ENCODE measurements at regions not wholly inside any gene's neighbourhood (a gene's known extent, or its start where the extent isn't known, plus 50 kb on each side); places are given as distances from the start of the nearest gene placed in this dataset.
"Not testable (repeated sequence)": the region's sequence is repeated elsewhere in the genome, so short reads cannot be mapped to it uniquely, and the experiment has no call there.

DNA sequence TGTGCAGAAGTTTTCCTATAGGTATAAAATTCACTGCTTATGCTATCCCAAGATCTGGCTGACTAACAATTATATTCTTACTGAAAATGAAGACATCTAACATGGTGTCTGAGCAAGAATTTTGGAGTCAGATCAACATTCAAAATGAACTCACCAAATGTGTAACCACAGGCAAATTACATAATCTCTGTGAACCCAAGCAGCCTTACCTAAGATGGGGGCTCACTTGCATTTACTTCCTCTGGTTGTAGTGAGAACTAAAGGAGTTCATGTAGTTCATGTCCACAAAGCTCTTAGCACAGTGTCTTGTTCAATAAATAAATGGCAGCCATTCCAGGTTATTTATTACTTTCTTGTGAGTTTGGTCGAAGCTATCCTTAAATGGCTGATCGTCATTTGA, 163.9 kb upstream of the LCORL start:
- no peak for DNase-seq (ENCODE audit: low read depth in 2 of 3, low spot score in 2 of 3)

DNA sequence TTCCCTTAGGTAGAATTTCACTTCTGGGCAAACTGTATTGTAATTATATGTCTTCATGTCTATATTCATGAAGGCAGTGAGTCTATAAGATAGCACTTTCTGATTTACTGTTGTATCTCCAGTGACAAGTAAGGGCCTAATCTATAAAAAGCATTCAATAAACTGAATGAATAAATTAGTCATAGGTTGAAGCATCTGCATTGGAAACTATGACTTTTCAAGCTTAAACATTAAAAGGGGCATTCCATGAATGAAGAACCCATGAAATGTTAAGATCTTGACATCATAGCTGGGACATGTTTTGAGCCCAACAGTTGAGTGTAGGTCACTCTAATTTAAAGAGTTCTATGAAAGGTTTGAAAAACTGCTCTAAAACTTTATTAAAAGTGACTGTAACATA, 159.3 kb upstream of the LCORL start:
- DNase-seq (ENCODE audit: low read depth in 2 of 3, low spot score in 2 of 3): no peak

DNA sequence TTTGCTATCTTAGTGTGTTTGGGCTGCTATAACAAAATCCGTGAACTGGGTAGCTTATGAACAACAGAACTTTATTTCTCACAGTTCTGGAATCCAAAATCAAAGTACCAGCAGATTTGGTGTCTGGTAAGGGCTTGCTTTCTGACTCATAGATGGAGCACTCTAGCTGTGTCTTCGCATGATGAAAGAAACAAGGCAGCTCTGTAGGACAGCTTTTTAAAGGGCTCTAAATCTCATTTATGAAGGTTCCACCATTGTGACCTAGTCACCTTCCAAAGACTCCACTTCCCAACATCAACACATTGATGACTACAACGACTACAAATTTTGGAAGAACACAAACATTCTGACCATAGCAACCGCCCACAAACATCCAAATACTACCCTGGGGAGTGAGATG, 158.6 kb upstream of the LCORL start:
- DNase-seq (ENCODE audit: low read depth in 2 of 3, low spot score in 2 of 3): no peak

DNA sequence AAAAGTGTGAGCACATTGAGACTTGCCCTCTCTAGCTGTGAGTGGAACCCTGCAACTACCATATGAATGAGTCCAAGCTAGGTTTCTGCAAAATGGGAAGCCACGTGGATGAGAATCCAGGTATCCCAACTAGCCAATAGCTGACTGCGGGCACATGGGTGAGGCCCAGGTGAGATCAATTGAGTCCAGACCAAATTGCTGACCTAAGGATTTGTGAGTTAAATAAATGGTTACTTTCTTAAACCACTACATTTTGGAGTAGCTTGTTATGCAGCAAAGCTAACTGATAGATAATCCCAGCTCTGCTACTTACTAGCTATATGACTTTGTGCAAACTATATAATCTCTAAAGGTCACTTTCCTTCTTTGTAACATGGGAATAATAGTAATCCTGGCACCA, 150.3 kb upstream of the LCORL start:
- no peak for DNase-seq (ENCODE audit: low read depth in 2 of 3, low spot score in 2 of 3)

DNA sequence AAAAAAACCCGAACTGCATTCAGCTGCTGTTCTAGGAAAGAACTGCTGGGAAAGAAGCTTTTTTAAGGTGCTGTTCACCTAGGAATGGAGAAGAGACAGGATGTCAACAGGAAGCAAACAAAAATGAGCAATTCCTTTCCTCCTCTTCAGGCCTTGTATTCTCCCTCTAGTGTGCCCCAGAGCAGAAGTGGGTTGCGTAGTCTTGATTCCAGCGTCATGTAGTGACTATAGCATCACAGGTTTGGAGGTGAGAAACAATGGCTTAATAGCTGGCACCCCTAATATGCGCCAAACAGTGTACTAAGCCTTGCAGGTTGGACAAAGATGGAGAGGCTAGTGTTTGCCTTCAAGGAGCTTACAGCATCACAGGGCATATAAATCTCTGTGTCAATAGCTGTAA, 146.3 kb upstream of the LCORL start:
- no peak for DNase-seq (ENCODE audit: low read depth in 2 of 3, low spot score in 2 of 3)

DNA sequence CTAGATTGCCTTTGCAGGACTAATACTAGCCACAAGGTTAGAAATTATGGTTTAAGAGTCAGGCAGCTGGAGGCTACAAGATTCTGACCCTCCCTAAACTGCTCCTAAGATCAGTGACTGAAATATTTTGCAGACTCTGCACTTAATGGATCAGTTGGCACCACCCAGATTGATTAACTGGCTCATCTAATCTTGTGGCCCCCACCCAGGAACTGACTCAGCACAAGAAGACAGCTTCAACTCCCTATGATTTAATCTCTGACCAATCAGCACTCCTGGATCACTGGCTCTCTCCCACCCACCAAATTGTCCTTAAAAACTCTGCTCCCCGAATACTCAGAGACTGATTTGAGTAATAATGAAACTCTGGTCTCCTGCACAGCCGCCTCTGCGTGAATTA, 145.4 kb upstream of the LCORL start:
- no peak for DNase-seq (ENCODE audit: low read depth in 2 of 3, low spot score in 2 of 3)

DNA sequence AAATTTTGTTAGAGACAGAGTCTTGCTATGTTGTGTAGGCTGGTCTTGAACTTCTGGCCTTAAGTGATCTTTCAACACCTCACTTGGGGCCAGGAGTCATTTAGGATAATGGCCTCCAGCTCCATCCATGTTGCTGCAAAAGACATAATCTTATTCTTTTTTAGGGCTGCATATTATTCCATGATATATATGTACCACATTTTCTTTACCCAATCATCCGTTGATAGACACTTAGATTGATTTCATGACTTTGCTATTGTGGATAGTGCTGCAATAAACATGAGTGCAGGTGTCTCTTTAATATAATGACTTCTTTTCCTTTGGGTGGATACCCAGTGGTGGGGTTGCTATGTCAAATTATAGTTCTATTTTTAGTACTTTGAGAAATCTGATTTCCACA, 140.9 kb upstream of the LCORL start:
- no peak for DNase-seq (ENCODE audit: low read depth in 2 of 3, low spot score in 2 of 3)

DNA sequence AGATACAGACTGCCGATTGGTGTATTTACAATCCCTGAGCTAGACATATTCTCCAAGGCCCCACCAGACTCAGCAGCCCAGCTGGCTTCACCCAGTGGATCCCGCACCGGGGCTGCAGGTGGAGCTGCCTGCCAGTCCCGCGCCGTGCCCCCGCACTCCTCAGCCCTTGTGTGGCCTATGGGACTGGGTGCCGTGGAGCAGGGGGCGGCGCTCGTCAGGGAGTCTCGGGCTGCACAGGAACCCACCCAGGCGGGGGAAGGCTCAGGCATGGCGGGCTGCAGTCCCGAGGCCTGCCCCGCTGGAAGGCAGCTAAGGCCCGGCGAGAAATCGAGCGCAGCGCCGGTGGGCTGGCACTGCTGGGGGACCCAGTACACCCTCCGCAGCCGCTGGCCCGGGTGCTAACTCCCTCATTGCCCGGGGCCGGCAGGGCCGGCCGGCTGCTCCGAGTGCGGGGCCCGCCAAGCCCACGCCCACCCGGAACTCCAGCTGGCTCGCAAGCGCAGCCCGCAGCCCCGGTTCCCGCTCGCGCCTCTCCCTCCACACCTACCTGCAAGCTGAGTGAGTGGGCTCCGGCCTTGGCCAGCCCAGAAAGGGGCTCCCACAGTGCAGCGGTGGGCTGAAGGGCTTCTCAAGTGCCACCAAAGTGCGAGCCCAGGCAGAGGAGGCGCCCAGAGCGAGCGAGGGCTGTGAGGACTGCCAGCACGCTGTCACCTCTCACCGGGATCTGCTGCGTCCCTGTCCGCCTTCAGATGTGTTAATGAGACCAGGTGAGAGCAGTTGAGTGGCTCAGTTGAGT, 137.8 kb upstream of the LCORL start:
- not testable (repeated sequence) for DNase-seq (ENCODE audit: low read depth in 2 of 3, low spot score in 2 of 3)

DNA sequence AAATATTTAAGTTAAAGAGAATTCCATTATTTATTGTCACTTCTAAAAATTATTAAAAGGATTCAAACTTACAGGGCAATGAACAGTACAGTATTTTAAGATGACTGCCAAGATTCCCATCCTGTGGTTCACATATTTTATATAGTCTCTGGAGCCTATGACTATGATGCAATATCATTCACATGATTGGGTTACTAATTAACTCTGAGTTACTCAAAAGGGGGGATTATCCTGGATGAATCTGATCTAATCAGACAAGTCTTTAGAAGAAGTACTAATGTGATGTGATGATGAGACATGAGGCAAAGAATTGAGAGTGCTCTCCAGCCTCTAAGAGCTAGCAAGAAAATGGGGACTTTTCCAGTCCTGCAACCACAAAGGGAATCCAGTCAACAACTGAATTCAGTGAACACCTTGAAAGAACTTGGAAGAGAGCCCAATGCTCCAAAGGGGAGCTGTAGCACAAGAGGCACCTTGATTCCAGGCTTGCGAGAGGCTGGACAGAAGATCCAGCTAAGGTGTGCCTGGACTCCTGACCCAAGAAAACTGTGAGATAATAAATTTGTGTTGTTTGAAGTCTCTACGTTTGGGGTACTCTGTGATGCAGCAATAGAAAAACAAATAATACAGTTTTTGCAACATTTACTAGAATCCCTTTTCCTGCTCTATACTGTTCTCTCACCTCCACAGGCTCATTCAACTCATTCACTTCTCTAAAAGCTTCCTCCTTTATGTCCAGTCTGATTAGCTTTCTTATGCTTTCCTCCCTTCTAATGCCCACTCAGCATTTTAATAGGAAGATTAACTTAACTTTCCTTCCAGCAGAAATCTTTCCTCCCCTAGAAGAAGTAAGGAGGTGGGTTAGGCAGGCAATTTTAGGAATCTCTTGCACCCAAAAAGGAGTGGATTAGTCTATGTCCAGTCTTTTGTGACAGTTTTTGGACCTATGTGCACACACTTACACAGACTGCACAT, 133.8 kb upstream of the LCORL start:
- no peak for DNase-seq (ENCODE audit: low read depth in 2 of 3, low spot score in 2 of 3)

DNA sequence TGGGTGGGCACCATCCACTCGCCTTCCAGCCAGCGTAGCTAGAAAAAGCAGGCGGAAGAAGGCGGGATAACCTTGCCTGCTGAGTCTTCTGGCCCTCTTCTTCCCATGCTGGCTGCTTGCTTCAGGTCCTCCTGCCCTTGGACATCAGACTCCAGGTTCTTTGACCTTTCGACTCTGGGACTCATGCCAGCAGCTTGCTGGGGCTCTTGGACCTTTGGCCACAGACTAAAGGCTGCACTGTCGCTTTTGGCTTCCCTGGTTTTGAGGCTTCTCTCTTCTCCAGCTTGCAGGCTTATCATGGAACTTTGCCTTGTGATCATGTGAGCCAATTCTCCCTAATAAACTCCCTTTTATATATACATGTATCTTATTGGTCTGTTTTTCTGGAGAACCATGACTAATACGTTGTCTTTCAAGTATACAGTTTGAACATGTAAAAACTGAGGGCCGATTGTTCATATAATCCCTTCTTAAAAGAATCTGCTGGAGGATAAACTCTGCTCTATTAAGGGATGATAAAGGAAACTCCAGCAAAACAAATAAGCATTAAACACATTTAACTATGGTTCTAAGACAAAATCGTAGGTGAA, 116.6 kb upstream of the LCORL start:
- DNase-seq (ENCODE audit: low read depth in 2 of 3, low spot score in 2 of 3): no peak

DNA sequence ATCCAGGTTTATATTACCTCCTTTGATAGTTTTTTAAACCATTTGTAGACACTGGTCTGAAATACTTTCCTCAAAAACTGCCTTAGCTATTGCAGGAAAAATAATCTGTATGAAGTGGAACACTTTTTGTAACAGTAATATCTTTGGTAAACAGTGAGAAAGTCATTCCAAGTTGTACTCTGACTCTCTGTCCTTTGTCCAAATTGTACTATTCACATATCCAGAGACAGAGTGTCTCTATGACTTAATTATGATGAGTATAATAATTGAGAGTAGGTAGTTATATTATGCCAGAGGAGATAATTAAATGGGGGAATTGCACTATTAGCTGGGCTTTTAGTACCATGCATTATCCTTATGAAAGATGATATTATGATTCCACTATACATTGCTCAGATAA, 112.6 kb upstream of the LCORL start:
- DNase-seq (ENCODE audit: low read depth in 2 of 3, low spot score in 2 of 3): no peak

DNA sequence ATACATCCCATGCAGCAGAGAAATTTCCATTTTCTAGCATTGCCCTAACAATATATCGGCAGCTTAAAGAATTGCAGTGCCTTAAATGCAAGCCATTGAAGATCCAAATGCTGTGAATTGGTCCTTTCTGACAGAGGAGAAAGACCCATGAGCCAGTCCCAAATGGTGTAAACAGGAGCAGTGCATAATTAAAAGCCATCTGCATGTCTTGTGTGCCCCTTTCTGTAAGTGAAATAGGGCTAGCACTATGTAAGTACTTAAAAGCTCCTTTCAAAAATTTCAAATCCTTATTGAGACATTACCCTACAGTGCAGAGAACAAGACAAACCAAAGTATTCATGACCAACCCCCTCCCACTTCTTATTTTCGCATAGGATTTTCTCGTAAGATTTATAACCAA, 108.7 kb upstream of the LCORL start:
- DNase-seq (ENCODE audit: low read depth in 2 of 3, low spot score in 2 of 3): no peak

DNA sequence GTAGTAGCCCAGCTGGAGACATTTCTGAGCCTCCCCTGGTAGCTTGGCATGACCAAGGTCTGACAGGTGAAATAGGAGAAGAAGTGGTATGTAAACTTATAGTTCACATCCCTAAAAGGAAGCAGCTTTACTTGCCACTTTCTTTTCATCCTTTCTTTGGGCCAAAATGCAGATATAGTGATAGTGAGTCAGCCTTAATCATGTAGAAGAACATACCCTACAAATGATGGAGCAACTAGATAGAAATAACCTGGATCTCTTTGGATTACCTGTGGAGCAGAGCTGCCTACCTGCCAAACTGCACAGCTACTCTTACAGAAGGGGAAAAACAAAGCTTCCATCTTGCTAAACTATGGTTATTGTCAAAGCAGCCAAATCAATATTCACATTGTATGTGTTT, 106.7 kb upstream of the LCORL start:
- DNase-seq (ENCODE audit: low read depth in 2 of 3, low spot score in 2 of 3): no peak

DNA sequence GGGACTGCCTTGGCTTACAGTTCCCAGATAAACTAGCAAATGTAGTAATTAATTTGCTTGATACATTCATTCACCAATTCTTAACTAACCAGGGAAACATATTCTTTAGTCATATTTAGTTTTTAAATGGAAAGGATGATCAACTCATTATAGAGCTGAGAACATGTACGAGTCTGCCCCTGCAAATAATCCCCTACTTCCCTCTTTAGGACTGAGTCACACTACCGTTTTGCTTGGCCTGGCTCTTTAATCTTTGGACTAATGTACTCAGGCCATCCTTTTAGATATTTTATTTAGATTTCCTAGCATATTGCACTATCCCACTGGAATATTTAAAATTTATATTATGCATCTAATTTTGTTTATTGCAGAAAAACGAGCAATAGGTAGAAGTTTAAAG, 105.5 kb upstream of the LCORL start:
- no peak for DNase-seq (ENCODE audit: low read depth in 2 of 3, low spot score in 2 of 3)

DNA sequence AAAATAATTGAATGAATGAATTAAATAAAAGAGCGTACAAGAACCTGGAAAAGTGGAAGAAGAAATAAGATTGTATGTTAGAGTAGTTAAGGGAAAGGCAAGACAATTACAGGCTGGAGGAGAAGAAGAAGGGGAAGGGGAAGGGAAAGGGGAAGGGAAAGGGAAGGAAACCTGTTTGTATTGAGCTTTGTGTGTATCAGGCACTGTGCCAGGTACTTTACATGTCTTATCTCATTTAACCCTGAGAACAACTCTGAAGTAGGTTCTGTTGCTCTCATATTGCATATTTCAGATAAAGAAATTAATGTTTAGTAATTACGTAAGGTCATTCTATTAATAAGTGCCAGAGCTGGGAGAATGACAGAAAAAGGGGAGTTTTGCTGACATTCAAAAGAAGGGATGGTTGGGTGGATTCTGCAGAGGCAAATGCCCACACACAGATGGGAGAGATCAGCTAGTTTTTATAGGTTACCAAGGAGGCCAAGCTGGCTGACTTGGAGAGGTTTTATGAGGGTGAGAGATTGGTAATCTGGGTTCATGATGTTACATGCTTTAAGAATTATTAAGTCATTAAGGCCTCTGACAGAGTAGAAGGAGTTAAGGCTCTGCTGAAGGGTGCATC, 92.3 kb upstream of the LCORL start:
- DNase-seq (ENCODE audit: low read depth in 2 of 3, low spot score in 2 of 3): no peak

DNA sequence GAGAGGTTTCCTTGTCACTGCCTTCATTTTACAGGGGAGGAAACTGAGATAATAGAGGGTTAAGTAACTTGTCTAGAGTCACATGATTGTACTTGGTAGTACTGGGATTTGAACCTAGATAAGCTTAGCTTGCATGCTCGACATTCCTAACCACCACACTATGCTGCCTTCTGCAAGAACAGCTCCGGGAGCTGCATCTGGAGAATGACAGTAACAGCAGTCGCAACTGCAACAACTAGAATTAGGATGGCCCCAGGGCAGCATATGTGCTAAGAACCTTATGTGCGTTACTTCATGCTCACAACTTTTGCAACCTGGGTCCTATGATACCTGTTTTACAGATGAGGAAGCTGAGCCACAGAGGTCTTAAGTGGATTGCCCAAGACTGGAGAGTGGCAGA, 89.5 kb upstream of the LCORL start:
- no peak for DNase-seq (ENCODE audit: low read depth in 2 of 3, low spot score in 2 of 3)

DNA sequence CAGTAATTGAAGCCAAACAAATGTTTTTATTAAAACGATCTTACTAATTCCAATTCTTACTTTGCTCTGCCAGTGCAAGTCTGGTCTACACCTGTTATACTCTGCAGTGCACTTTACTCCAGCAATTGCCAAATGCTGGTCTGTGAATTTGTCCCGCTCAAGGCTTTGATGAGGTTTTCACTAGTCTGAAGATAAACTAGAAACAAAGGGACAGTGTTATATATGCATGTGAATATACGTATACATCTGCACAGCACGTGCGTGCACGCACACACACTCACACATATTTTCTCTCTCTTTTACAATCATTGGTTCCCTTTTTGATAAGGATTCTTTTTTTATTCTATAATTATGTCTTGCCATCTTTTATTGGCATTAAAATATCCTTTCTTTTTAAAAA, 88.5 kb upstream of the LCORL start:
- no peak for DNase-seq (ENCODE audit: low read depth in 2 of 3, low spot score in 2 of 3)

DNA sequence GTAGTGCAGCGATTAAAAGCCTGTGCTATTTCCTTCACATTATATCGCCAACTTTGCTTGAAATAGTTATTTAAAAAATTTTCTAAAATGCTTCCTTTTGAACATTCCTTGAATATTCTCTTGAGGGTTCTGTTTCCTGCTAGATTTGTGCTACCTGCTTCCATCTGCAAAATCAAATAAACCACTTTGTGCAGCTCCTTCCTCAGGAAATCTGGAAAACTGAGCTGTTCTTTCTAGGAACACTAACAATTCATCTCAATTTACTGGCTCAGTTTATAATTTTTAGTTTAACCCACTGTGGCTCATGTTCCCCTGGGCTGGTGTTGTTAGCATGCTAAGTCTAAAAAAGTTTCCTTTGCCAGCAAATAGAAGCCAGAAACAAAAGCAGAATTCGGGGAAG, 88.1 kb upstream of the LCORL start:
- no peak for DNase-seq (ENCODE audit: low read depth in 2 of 3, low spot score in 2 of 3)

DNA sequence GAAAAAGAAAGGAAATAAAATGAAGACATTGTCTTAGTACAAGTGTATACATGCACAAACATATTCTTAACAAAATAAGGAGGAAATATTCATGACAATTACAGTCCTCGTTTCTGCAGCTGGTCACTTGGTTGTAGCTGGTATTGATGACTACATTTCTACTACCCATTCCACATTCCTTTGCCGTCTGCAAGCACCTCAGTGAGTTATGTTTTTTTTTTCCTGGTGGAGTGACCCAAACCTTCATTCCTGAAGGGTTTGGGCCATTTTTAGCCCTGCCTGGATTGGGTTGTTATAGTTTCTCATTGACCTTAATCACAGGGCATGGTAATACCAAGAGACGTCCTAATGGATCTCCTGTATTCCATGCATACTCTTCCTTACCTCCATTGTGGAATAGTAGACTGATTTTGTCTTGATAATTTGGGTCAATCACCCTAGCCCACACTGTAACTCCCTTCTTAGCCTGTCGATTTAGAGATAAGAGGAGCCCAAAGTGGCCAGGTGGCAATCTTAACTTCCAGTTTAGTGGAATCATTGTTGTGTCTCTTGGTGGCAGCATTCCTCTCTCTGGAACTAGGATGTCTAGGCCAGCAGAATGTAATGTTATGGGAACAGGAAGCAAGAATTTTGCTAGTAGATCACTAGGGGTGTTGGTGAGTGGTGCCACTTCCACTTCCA, 86.4 kb upstream of the LCORL start:
- not testable (repeated sequence) for DNase-seq (ENCODE audit: low read depth in 2 of 3, low spot score in 2 of 3)

DNA sequence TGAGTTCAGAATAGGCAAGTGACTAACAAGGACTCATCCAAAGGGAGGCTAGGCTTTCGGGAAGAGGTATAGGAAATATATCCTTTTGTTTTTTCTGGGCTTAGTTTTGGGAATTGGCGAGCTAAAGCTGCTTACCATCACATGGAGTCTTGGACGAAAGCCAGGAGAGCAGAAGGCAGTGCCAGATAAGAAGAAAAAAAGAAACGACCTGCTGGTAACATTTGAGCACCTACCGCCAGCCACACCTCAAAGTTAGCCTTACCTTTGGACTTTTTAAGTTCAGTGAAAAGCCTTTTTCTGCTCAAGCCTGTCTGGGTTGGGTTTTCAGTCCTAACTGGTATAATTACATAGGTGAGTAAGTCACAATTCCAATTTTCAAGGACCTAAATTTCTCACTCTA, 85.1 kb upstream of the LCORL start:
- no peak for DNase-seq (ENCODE audit: low read depth in 2 of 3, low spot score in 2 of 3)
